ENCODE measurements at regions not wholly inside any gene's neighbourhood (a gene's known extent, or its start where the extent isn't known, plus 50 kb on each side); places are given as distances from the start of the nearest gene placed in this dataset.

DNA sequence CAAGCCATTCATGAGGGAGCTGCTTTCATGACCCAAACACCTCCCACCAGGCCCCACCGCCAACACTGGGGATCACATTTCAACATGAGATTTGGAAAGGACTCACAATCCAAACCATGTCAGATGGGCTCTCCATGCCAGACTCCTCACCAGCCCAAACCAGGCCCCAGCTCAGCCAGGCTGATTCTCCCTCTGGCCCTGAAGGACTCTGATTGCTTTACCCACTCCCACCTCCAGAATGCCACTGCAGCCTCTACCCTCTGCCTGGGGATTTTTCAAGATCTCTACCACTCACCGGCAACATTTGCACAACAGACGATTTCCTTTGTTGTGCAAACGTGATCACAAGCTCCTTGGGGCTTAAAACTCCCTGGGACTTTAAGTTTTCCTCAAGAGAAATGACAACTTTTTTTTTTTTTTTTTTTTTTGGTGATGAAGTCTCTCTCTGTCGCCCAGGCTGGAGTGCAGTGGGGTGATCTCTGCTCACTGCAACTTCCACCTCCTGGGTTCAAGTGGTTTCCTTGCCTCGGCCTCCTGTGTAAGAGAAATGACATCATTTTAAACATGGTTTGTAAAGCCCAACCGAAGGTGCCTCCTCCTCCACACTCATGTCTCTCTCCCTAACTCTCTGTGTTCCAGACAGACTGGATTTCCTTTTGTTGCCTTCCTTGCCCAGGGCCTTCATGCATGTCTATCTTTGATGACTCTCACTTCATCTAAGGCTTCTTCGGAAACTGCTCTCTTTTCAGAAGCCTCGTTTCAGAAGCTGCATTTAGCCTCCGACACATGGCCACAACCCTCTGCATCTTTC is 147.0 kb downstream of the CDH26 start:
- H4K20me1 ChIP-seq (ENCODE audit: insufficient read depth, low read length) = no peaks in the 10 kb centered on the region
- no peak overlapping the region for H2BK5ac ChIP-seq (ENCODE audit: low read depth, low read length, poor library complexity, severe bottlenecking)
- H4K8ac ChIP-seq (ENCODE audit: low read depth in 2 of 2, low read length in 2 of 2) = no peak overlapping the region
- DNase-seq = no peak
- in situ Hi-C loops (cut with MboI; ENCODE audit: low sequenced_read_pairs) = no loop called here
- no peak overlapping the region for H3K4ac ChIP-seq (ENCODE audit: low read depth, low read length)
- no peak overlapping the region for H3K23ac ChIP-seq (ENCODE audit: low read depth, low read length)
- intact Hi-C loops (cut with micrococcal nuclease) = no loop called here
- POLR2A ChIA-PET (ENCODE audit: unreplicated experiment) = no interaction called here
- no peak overlapping the region for H3K27ac ChIP-seq (ENCODE audit: insufficient read depth, low read length)
- H3K4me1 ChIP-seq (ENCODE audit: control insufficient read depth, insufficient read depth, low read length) = no peaks in the 10 kb centered on the region
- no peak overlapping the region for H2AK9ac ChIP-seq (replicated peaks; ENCODE audit: low read depth, low read length, poor library complexity)
- CTCF ChIA-PET = interaction anchor here (0.6 kb wide), 1 partner anchor 101 kb away, joined by 6 read pairs; no protein-coding TSS in a partner anchor
- 20% methylated on average over 1 of the region's 10 CpGs; no CpG with 5 or more reads in 1 of the 2 experiments for WGBS, 2 experiments (ENCODE audit: extremely low coverage in 2 of 2, insufficient read length in 1 of 2)
- dilution Hi-C loops (cut with HindIII; ENCODE audit: low sequenced_read_pairs, unreplicated experiment) = no loop called here
- no peak overlapping the region for H3K9ac ChIP-seq (ENCODE audit: low read depth, low read length)
- ATAC-seq (ENCODE audit: low read depth) = no peak
- H3K14ac ChIP-seq (replicated peaks; ENCODE audit: low read depth, low read length) = no peak overlapping the region
- no peak overlapping the region for H2BK120ac ChIP-seq (ENCODE audit: low read depth, low read length)
- H3K9me3 ChIP-seq (ENCODE audit: control insufficient read depth, insufficient read depth, low read length) = no peaks in the 10 kb centered on the region
- no peak overlapping the region for H2AK5ac ChIP-seq (ENCODE audit: low read depth, low read length)
- no peak overlapping the region for H4K91ac ChIP-seq (ENCODE audit: insufficient read depth, low read depth, low read length)
- no peak overlapping the region for H2AFZ ChIP-seq (replicated peaks; ENCODE audit: low read length, poor library complexity)
- H3K27me3 ChIP-seq (ENCODE audit: control insufficient read depth, insufficient read depth, low read length) = no peaks in the 10 kb centered on the region; the same call in 1 of the 2 replicates
- H3K36me3 ChIP-seq (ENCODE audit: control insufficient read depth, insufficient read depth, low read length) = no peaks in the 10 kb centered on the region
- H3K79me1 ChIP-seq (ENCODE audit: low read depth in 1 of 2, low read length in 2 of 2) = no peaks in the 10 kb centered on the region
- H3K4me2 ChIP-seq (ENCODE audit: low read depth, low read length) = no peak overlapping the region
- H4K5ac ChIP-seq (ENCODE audit: low read depth, low read length) = no peak overlapping the region
- no peak overlapping the region for H3K18ac ChIP-seq (ENCODE audit: low read depth, low read length)
- no peak overlapping the region for H2BK15ac ChIP-seq (ENCODE audit: low read depth, low read length)
- H2BK20ac ChIP-seq (ENCODE audit: low read depth, low read length) = no peak overlapping the region
- H3K56ac ChIP-seq (ENCODE audit: extremely low read depth, insufficient read depth, low read length) = no peak overlapping the region
- H3K9me1 ChIP-seq (ENCODE audit: insufficient read depth, low read length) = no peaks in the 10 kb centered on the region
- H3K4me3 ChIP-seq (ENCODE audit: insufficient read depth, low read depth, low read length) = no peak overlapping the region
- no TSS peak for BruUV-seq (replicated peaks)
- TF ChIP-seq CHD1 (IDR thresholded peaks at IDR 0.05; ENCODE audit: low read depth, low read length) (no peak), RCOR1 (IDR thresholded peaks at IDR 0.05; ENCODE audit: insufficient replicate concordance, low read length) (no peak), CEBPB (IDR thresholded peaks at IDR 0.05; ENCODE audit: low read depth, low read length) (no peak), POLR2A (IDR thresholded peaks at IDR 0.05; ENCODE audit: low read depth, low read length) (no peak), BHLHE40 (IDR thresholded peaks at IDR 0.05; ENCODE audit: low read depth, low read length) (no peak), RFX5 (IDR thresholded peaks at IDR 0.05; ENCODE audit: low read depth, low read length) (no peak), RAD21 (IDR thresholded peaks at IDR 0.05; ENCODE audit: low read length) (no peak)
- TF ChIP-seq, protein P1, sequence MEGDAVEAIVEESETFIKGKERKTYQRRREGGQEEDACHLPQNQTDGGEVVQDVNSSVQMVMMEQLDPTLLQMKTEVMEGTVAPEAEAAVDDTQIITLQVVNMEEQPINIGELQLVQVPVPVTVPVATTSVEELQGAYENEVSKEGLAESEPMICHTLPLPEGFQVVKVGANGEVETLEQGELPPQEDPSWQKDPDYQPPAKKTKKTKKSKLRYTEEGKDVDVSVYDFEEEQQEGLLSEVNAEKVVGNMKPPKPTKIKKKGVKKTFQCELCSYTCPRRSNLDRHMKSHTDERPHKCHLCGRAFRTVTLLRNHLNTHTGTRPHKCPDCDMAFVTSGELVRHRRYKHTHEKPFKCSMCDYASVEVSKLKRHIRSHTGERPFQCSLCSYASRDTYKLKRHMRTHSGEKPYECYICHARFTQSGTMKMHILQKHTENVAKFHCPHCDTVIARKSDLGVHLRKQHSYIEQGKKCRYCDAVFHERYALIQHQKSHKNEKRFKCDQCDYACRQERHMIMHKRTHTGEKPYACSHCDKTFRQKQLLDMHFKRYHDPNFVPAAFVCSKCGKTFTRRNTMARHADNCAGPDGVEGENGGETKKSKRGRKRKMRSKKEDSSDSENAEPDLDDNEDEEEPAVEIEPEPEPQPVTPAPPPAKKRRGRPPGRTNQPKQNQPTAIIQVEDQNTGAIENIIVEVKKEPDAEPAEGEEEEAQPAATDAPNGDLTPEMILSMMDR (conservative IDR thresholded peaks at IDR 0.05; ENCODE audit: low read depth, low read length) = no peak
- TF ChIP-seq, protein P2, sequence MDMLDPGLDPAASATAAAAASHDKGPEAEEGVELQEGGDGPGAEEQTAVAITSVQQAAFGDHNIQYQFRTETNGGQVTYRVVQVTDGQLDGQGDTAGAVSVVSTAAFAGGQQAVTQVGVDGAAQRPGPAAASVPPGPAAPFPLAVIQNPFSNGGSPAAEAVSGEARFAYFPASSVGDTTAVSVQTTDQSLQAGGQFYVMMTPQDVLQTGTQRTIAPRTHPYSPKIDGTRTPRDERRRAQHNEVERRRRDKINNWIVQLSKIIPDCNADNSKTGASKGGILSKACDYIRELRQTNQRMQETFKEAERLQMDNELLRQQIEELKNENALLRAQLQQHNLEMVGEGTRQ (IDR thresholded peaks at IDR 0.05; ENCODE audit: low read depth, low read length) = no peak
